ENCODE measurements at regions not wholly inside any gene's neighbourhood (a gene's known extent, or its start where the extent isn't known, plus 50 kb on each side); places are given as distances from the start of the nearest gene placed in this dataset.
"Not testable (repeated sequence)": the region's sequence is repeated elsewhere in the genome, so short reads cannot be mapped to it uniquely, and the experiment has no call there.

DNA sequence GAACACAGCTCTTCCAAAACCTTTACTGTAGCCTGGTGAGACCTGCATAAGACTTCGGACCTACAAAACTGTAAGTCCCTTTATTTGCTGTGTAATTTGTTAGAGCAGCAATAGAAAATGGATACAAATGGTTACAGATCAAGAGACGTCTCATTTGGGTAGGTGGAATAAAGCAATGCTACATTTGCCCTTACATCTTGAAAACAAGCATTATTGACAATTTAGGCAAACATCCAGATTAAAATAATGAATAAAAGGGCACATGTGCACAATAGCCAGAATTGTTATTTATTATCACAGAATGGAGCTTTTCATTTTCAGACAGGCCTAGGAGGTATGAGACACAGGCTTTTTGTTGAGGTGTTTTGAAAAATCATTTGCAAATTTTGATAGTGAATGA is 222.2 kb upstream of the CPHXL start:
- no peaks in the 10 kb centered on the region for H3K4me1 Mint-ChIP-seq
- H3K9me3 Mint-ChIP-seq, result peaks cover 3% of the 10 kb centered on the region
- no peaks in the 10 kb centered on the region for H3K36me3 Mint-ChIP-seq
- peaks cover 16% of the 10 kb centered on the region for H3K27me3 Mint-ChIP-seq (ENCODE audit: low read depth)
- H3K27ac Mint-ChIP-seq, result no peak overlapping the region
- TF ChIP-seq, protein P1, sequence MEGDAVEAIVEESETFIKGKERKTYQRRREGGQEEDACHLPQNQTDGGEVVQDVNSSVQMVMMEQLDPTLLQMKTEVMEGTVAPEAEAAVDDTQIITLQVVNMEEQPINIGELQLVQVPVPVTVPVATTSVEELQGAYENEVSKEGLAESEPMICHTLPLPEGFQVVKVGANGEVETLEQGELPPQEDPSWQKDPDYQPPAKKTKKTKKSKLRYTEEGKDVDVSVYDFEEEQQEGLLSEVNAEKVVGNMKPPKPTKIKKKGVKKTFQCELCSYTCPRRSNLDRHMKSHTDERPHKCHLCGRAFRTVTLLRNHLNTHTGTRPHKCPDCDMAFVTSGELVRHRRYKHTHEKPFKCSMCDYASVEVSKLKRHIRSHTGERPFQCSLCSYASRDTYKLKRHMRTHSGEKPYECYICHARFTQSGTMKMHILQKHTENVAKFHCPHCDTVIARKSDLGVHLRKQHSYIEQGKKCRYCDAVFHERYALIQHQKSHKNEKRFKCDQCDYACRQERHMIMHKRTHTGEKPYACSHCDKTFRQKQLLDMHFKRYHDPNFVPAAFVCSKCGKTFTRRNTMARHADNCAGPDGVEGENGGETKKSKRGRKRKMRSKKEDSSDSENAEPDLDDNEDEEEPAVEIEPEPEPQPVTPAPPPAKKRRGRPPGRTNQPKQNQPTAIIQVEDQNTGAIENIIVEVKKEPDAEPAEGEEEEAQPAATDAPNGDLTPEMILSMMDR (IDR thresholded peaks at IDR 0.05; ENCODE audit: unreplicated experiment), result no peak
- H3K4me3 Mint-ChIP-seq, result no peak overlapping the region
- no peak for DNase-seq (ENCODE audit: low spot score in 2 of 2, unreplicated experiment in 2 of 2)

DNA sequence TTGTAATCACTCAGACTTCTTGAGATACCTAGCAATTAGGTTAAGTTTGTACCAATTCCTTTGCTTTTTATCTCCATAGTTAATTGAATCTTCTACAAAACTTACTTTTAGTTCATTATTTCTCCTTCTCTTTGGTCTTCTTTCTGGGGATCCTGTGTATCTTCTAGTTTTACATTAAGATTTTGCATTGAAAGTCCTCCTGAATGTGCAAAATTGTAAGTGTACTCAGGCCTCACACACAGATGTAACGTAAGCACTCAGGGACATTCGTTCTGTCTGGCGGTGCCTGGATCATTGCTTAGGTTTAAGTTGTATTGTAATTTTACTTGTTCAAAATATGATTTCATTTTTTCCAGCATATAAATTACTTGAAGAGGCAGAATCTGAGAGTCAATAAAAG is 222.6 kb upstream of the CPHXL start:
- H3K27me3 Mint-ChIP-seq (ENCODE audit: low read depth), result peaks cover 16% of the 10 kb centered on the region
- no peak overlapping the region for H3K4me3 Mint-ChIP-seq
- H3K4me1 Mint-ChIP-seq, result no peaks in the 10 kb centered on the region
- DNase-seq (ENCODE audit: low spot score in 2 of 2, unreplicated experiment in 2 of 2), result no peak
- H3K36me3 Mint-ChIP-seq, result no peaks in the 10 kb centered on the region
- H3K9me3 Mint-ChIP-seq, result peaks cover 3% of the 10 kb centered on the region
- no peak overlapping the region for H3K27ac Mint-ChIP-seq
- TF ChIP-seq, protein P1 (IDR thresholded peaks at IDR 0.05; ENCODE audit: unreplicated experiment), result no peak

DNA sequence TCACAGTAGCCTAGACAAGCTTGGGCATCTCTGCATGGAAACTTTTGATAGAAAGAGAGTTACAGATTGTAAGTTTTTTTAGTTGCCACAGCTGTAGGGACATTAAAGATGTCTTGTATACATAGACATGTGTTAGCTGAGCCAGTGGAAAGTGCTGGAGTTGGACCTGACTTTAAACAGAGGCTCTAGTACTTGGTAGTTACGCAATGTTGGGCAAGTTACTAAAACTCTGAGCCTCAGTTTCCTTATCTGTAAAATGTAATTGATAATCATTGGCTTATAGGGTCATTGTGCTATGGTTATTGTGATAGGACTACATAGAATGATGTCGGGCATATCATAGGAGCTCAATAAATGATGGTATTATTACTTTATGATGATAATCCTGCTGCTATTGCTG is 225.8 kb upstream of the CPHXL start:
- no peaks in the 10 kb centered on the region for H3K4me1 Mint-ChIP-seq
- no peak for DNase-seq (ENCODE audit: low spot score in 2 of 2, unreplicated experiment in 2 of 2)
- H3K27me3 Mint-ChIP-seq (ENCODE audit: low read depth), result peaks cover 15% of the 10 kb centered on the region
- no peak overlapping the region for H3K27ac Mint-ChIP-seq
- H3K36me3 Mint-ChIP-seq, result no peaks in the 10 kb centered on the region
- H3K9me3 Mint-ChIP-seq, result peaks cover 3% of the 10 kb centered on the region
- H3K4me3 Mint-ChIP-seq, result no peak overlapping the region
- TF ChIP-seq, protein P1 (IDR thresholded peaks at IDR 0.05; ENCODE audit: unreplicated experiment), result no peak

DNA sequence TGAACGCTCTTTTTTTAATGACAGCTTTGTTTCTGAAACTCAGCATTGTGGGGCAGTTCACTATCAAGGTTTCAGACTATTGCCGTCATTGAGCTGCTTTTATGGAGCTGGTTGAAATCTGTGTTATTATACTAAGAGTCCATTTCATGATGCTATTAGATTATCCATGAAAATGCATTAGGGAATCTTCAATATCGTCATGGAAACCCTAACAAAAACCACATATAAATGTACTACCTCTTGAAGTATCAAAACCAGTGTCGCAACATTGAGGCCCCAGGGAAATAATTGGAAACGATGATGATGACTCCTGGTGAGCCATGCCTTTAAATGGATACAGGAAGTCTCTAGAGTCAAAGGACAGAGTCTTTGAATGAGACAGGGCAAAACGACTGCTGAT is 231.6 kb upstream of the CPHXL start:
- no peak overlapping the region for H3K4me3 Mint-ChIP-seq
- H3K27me3 Mint-ChIP-seq (ENCODE audit: low read depth), result no peaks in the 10 kb centered on the region
- no peaks in the 10 kb centered on the region for H3K36me3 Mint-ChIP-seq
- TF ChIP-seq, protein P1 (IDR thresholded peaks at IDR 0.05; ENCODE audit: unreplicated experiment), result no peak
- no peaks in the 10 kb centered on the region for H3K4me1 Mint-ChIP-seq
- H3K9me3 Mint-ChIP-seq, result peaks cover 13% of the 10 kb centered on the region
- no peak overlapping the region for H3K27ac Mint-ChIP-seq
- DNase-seq (ENCODE audit: low spot score in 2 of 2, unreplicated experiment in 2 of 2), result no peak

DNA sequence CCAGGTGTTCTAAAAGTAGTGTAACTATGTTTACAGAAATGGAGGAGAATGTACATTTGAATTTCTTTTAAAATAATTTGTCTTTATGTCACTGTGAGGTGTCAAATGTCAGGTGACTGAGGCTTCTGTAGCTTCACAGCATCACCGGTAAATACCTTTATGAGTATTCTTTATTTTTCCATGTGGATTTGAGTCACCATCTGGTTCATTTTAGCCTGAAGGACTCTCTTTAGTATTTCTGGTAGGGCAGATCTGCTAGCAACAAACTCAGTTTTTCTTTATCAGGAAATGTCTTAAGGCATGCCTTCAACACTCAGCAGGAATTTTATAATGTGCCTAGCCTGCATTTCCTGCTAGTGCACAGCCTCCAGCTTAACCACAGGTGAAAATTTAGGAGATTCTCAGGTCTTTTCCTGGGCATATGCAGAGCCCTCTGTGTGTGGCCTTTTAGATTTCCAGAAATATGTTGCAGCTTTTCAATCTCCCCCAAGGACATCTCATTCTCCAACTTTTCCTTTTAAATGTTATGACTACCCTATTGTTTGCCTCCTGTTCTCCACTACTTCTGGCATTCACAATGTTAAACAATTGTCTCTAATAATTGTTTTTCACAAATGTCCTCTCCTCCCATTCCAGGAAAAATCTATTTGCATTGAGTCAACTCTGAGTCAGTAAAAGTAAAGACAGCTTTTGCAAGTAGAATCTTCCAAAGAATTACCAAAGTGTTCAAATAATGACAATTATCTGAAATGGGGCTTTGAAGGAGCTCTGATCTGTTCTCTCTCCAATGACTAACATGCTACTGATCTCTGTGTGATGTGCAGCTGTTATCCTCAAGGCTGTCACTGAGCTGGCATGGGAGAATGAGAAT is 239.4 kb upstream of the CPHXL start:
- H3K36me3 Mint-ChIP-seq, result no peaks in the 10 kb centered on the region
- TF ChIP-seq, protein P1 (IDR thresholded peaks at IDR 0.05; ENCODE audit: unreplicated experiment), result no peak
- no peak overlapping the region for H3K4me3 Mint-ChIP-seq
- DNase-seq (ENCODE audit: low spot score in 2 of 2, unreplicated experiment in 2 of 2), result no peak
- no peaks in the 10 kb centered on the region for H3K4me1 Mint-ChIP-seq
- H3K9me3 Mint-ChIP-seq, result peaks cover 4% of the 10 kb centered on the region
- H3K27me3 Mint-ChIP-seq (ENCODE audit: low read depth), result peaks cover 7% of the 10 kb centered on the region
- H3K27ac Mint-ChIP-seq, result no peak overlapping the region

DNA sequence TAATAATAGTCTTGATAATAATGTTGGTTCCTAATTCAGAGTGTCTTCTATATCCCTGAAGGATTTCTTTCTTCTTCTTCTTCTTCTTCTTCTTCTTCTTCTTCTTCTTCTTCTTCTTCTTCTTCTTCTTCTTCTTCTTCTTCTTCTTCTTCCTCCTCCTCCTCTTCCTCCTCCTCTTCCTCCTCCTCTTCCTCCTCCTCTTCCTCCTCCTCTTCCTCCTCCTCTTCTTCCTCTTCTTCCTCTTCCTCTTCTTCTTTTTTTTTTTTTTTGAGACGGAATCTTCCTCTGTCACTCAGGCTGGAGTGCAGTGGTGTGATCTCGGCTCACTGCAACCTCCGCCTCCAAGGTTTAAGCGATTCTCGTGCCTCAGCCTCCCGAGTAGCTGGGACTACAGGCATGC is 242.8 kb upstream of the CPHXL start:
- H3K36me3 Mint-ChIP-seq; H3K9me3 Mint-ChIP-seq; DNase-seq (ENCODE audit: low spot score in 2 of 2, unreplicated experiment in 2 of 2); H3K4me1 Mint-ChIP-seq; H3K27ac Mint-ChIP-seq; H3K4me3 Mint-ChIP-seq: not testable (repeated sequence)
- peaks cover 11% of the 10 kb centered on the region for H3K27me3 Mint-ChIP-seq (ENCODE audit: low read depth)

All from mesothelial cell of epicardium (in vitro differentiated cells).